AML-193 (cell line): ENCODE measurements at regions not wholly inside any gene's neighbourhood (a gene's known extent, or its start where the extent isn't known, plus 50 kb on each side); places are given as distances from the start of the nearest gene placed in this dataset.

ENCODE experiments used
- DNase-seq, 2 experiments: peaks; one replicate each; lab custom pipeline; 2025; lab: John Stamatoyannopoulos, UW

GRCh38 chr17:70797166-70797565, 627.8 kb downstream of the KCNJ2 start:
- no peak for DNase-seq

GRCh38 chr17:70804161-70804560, 634.8 kb downstream of the KCNJ2 start:
- no peak for DNase-seq

- no peak for DNase-seq
Observed at GRCh38 chr17:70808596-70808995, 639.3 kb downstream of the KCNJ2 start.

GRCh38 chr17:70810609-70811008, 641.3 kb downstream of the KCNJ2 start:
- DNase-seq: no peak

- DNase-seq: no peak
Observed at GRCh38 chr17:70813355-70813930, 644.1 kb downstream of the KCNJ2 start.

- DNase-seq: no peak
Observed at GRCh38 chr17:70819183-70819582, 649.9 kb downstream of the KCNJ2 start.

GRCh38 chr17:70820276-70820675, 650.9 kb downstream of the KCNJ2 start:
- no peak for DNase-seq

- no peak for DNase-seq
Observed at GRCh38 chr17:70825321-70826125, 656.2 kb downstream of the KCNJ2 start.

GRCh38 chr17:70829876-70830275, 660.5 kb downstream of the KCNJ2 start:
- DNase-seq: no peak

- no peak for DNase-seq
Observed at GRCh38 chr17:70834039-70834438, 664.7 kb downstream of the KCNJ2 start.

GRCh38 chr17:70848785-70849184, 679.5 kb downstream of the KCNJ2 start:
- no peak for DNase-seq

- DNase-seq: no peak
Observed at GRCh38 chr17:70855401-70856054, 686.2 kb downstream of the KCNJ2 start.

- no peak for DNase-seq
Observed at GRCh38 chr17:70857351-70857750, 688.0 kb downstream of the KCNJ2 start.

GRCh38 chr17:70859829-70860228, 690.5 kb downstream of the KCNJ2 start:
- DNase-seq: no peak

- no peak for DNase-seq
Observed at GRCh38 chr17:70862295-70862694, 693.0 kb downstream of the KCNJ2 start.

GRCh38 chr17:70863436-70864248, 694.3 kb downstream of the KCNJ2 start:
- DNase-seq: no peak

- no peak for DNase-seq
Observed at GRCh38 chr17:70865993-70866804, 696.9 kb downstream of the KCNJ2 start.

GRCh38 chr17:70868149-70868548, 698.8 kb downstream of the KCNJ2 start:
- no peak for DNase-seq

GRCh38 chr17:70869402-70870085, 700.2 kb downstream of the KCNJ2 start:
- no peak for DNase-seq

GRCh38 chr17:70871180-70871818, 702.0 kb downstream of the KCNJ2 start:
- DNase-seq: no peak
